Activated CD4-positive, alpha-beta T cell treated with anti-CD3 and anti-CD28 coated beads for 4 hours (primary cell): ENCODE measurements at regions not wholly inside any gene's neighbourhood (a gene's known extent, or its start where the extent isn't known, plus 50 kb on each side); places are given as distances from the start of the nearest gene placed in this dataset.
A peak's percentile ranks its signal among the peaks of the same experiment; 100 is the strongest.

Experiments used
- DNase-seq, 2 donors: peaks; one replicate each; pipeline ENCODE4 v3.0.0-alpha.2; 2020

DNA sequence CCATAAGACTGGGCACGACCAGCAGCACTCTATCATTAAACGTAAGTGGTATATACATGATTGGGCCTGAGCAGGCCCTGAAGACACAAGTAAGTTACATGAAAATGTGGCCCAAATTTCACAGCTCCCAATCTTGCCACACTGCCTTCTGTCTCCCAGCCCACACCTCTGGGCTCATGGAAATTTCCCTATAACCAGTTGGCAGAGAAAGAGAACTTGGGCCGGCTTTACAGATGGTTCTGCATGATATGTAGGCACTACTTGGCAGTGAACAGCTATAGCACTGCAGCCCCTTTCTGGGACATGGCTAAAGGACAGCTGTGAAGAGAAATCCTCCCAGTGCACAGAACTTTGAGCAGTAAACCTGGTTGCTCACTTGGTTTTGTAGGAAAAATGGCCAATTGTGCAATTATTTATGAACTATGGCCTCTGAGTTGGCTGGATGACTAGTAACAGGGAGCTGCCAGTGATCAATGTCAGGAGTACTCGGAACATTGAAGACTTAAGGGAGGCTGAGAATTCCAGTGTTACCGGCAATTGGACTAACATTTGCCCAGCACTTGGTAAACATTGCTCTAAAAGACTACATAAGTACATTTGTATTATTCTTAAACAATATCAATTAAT is 1006.6 kb upstream of the LRRN3 start:
- no peak for DNase-seq

DNA sequence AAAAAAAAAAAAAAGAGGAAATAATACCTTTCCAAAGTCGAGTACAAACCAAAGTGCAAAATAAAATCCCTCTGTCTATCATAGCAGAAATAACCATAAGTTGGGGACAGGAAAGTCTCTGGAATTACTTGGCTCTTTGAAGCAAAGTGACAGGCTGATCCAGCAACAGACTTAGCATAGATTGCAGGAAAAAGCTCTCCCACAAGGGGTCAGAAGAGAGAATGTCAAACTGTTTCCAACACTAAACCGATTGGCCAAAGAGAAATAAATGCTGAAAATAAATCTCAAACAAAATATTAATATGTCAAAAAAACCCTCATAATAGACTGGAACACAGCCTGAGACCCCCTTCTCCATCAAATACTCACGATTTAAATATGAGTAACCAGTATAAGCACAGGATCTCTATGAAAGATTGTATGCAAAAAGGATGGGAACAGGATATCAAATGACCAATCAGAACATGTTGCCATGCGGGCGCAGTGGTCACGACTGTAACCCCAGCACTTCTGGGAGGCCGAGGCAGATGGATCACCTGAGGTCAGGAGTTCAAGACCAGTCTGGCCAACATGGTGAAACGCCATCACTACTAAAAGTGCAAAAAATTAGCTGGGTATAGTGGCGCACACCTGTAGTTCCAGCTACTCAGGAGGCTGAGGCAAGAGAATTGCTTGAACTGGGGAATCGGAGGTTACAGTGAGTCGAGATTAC is 1000.7 kb upstream of the LRRN3 start:
- peak in 1 of 2 donors; percentile 4 for DNase-seq

DNA sequence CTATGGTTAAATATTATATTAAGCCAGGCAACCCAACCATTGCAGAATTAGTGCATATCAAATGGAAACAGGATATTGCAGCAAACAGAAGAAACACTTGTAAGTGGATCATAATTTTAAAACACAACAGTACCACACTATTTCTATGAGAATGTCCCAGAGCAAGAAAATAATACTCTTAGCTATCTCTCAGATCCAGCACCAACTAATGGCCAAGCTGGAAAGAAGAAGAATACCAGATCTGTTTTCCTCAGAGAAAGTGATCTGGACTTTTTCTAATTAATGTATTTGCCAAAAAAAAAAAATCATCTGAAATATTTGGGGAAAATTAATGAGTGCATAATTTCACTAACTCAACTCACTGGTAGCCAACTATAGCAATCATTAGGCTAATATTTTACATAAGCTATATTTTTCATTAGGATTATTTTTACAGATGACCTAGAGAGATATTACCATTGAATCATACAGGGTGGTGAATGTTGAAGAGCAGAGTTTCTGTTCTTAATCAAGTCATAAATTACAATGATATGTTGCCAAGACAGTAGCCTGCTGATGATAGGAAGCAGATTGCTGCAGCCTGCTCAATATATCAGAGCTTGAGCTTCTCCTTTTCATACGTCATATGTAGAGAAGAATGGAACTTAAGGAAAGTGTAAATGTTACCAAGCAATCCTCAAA is 995.4 kb upstream of the LRRN3 start:
- DNase-seq = no peak

DNA sequence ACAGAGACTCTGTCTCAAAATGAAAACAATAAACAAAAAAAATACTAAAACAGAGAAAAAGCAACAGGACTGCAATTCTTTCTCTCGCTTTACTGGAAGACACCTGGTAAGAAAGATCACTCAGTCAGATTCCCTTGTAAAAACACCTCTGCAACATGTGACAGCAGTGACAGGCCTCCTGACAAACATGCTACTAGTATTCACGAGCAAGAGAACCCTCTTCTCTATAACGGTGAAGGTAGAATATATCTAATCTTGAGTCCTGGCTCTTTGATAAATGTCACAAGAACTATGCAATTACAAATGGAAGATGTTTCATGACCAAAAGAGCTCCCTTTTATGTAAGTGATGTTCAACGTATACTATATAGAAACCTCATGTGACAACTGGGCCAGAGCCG is 986.7 kb upstream of the LRRN3 start:
- no peak for DNase-seq

DNA sequence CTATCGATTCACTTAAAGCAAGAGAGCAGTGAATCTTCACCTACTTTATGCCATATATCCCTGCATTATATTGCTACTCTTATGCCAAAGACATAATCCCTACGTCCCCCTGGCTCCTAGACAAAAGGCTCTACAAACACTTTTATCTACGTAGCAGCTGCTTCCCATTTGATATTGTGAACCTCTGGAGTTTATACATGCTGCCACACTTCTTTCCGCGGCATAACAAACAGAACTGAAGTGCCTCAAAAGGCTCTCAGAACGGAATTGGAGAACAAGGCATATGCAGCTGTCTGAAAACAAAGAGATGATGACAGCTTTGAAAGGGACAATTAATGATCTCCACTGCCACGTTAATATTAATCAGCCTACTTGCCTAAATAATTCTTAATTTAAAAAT is 985.6 kb upstream of the LRRN3 start:
- DNase-seq = no peak

DNA sequence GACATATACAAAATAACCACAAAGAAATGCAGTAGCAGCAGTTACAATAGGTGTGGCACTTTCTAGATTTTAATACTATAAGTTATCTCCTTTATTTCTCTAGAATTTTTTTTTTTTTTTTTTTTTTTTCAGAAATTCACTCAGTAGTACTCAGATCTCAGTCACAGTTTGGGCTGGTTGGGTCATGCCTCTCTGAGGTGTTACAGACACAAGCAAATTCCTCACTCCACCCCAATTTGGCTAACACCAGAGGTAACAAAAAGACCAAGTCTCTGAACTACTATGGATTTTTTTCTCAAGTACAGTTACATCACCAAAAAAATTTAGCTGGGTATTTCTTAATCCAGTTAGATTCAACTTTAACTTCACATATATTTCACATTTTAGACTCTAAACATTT is 985.1 kb upstream of the LRRN3 start:
- DNase-seq = no peak

DNA sequence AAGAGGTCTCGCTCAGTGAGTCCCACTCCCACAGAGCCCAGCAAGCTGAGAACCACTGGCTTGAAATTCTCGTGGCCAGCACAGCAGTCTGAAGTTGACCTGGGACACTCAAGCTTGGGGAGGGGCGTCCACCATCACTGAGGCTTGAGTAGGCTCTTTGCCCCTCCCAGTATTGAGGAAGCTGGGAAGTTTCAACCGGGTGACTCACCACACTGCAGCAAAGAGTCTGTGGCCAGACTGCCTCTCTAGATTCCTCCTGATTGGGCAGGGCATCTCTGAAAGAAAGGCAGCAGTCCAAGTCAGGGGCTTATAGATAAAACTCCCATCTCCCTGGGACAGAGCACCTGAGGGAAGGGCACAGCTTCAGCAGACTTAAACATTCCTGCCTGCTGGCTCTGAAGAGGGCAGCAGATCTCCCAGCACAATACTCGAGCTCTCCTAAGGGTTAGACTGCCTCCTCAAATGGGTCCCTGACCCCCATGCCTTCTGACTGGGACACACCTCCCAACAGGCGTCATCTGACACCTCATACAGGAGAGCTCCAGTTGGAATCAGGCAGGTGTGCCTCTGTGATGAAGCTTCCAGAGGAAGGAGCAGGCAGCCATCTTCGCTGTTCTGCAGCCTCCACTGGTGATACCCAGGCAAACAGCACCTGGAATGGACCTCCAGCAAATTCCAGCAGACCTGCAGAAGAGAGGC is 970.9 kb upstream of the LRRN3 start:
- DNase-seq = no peak

DNA sequence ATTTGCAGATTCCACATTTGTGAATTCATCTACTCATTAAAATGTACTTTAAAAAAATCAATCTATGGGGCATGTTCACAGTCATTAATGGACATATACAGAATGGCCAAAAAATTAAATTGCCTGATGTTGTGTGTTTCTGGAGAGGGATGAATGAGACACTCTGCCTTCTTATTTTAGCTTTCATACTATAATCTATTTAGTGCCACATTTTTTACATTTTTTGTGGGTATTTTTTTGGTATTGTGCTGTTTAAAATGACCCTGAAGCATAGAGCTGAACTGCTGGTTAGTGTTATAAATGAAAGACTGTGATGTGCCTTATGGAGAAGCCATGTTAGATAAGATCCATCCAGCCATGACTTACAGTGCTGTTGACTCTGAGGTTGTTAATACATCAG is 961.8 kb upstream of the LRRN3 start:
- DNase-seq = no peak

DNA sequence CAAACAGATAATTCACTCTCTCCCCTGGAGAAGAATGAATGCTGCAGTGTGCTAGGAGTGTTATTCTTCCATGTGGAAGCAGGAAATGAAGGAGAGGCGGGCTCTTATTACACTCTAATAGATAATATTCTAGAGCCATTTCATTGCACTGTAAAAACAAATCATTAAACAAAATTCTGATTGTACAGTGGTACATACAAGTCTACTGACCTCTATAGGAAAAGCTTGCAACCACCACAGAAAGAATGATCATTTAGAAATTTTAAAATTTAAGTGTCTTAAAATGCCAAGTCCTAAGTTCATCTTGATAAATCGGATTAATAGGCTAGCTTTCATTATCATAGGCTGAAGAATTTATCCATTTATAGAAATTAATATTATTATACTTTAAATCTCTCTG is 960.3 kb upstream of the LRRN3 start:
- DNase-seq = no peak

DNA sequence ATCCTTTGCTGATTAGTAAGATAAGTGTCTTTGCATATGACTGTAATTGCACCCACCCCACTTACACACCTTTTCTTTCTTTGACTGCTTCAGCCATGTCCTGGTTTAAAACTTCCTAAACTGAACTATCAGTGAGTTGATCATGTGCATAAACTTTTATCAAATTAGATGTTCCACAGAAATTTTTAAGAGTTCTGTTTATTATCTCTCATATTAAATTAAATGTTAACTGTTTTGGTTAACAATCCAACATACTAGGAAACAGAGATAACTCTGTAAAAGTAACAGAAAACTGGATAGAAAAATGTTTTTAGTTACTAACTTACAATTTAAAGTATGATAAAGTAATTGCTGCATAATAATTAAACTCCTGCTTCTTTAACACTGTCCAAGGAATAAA is 959.6 kb upstream of the LRRN3 start:
- DNase-seq = no peak

DNA sequence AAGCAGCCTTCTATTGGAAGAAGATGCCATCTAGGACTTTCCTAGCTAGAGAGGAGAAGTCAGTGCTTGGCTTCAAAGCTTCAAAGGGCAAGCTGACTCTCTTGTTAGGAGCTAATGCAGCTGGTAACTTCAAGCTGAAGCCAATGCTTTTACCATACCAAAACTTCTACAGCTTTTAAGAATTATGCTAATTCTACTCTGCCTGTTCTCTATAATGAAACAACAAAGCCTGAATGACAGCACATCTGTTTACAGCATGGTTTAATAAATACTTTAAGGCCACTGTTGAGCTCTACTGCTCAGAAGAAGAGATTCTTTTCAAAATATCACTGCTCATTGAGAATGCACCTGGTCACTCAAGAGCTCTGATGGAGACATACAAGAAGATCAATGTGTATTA is 951.9 kb upstream of the LRRN3 start:
- DNase-seq = no peak

DNA sequence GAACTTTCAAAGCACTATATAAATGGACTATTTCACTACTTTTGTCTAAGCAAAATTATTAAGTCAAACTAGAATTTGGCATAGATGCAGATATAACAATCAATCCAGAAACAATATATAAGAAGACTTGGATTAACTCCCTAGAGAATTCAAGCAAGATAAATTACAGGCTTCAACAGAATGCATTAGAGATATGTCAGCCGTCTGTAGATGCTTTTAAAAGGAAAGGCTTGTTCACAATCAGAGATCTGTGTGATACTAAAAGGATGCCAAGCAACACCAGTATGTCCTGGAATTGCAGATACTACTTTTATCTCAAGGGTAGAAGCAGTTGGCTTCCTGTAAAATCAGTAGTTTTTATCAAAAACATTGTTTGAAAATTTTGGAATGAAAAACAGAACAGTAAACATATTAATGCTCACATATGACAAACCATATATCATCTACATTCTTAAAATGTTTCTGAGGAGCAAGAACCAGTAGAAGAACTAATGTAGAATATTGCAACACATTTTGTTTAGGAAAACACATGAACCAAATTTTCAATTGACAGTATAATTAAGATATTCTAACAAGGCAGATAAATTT is 947.9 kb upstream of the LRRN3 start:
- no peak for DNase-seq

DNA sequence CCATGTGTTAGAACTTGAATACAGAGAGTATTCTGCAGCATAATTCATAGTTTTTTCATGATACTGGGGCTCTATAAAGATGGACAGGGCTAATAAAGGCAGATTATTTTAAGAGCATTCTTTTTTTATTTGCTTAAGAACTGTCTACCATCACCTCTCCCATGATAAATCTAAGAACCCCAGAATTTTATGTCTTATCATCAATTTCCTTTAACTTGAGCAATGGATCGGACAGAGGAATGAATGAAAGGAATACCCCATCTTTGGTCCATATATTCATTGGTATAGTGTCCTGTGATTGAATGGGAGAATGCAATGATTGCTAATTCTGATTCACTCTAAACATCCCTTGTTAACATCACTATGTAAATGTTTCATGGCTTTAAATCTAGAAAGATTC is 946.3 kb upstream of the LRRN3 start:
- no peak for DNase-seq

DNA sequence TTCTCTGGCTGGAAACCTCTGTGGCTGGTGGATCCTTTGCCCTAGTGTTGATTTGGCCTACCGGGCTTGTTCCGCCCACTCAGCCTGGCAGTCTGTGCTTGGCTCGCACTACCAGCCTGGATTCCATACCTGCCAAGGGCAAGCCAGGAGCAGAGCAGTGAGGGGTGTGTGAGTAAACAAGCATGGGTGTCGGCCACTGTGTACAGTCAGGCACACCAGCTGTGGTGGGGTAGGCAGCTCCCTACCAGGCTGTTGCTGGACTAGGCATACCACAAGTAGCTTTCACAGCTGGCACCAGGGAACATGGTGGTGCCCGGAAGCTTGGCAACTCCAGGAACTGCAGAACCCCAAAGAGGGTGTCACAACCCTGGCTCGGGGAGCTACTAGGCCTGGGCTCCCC is 942.9 kb upstream of the LRRN3 start:
- no peak for DNase-seq

DNA sequence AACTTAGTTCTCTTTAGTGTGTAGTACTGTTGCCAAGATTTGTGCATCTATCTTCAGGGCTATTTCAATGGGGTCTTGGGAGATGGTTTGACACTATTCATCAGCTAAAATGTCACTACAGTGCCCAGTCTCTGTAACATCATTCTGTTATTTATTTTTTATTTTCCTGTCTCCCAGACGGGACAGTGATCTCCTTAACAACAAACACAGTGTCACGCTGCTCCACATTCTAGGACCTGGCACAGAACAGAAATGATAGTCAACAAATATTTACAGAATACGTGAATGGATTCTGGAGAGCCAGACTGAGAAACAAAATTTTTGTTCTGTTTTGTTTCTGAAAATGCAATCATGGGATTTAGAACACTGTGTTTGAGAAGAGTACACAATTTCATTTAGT is 937.7 kb upstream of the LRRN3 start:
- no peak for DNase-seq

DNA sequence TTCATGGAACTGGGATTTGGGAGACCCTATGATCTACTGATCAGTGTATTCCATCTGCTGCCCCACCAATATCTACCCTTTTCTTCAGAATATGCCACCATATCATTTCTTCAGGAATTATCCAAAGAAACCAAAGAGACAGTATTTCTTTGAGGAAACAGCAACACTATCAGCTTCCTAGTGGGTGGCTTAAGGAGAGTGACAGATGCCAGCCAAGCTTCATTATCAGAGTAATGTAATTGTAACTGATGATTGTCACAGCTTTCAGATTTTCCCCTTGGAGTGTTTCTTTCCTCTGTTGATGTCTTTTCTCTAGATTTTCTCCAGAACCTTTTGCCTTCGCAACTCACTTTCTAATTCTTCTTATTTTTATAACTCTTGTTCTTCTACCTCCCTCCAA is 934.4 kb upstream of the LRRN3 start:
- DNase-seq = no peak

DNA sequence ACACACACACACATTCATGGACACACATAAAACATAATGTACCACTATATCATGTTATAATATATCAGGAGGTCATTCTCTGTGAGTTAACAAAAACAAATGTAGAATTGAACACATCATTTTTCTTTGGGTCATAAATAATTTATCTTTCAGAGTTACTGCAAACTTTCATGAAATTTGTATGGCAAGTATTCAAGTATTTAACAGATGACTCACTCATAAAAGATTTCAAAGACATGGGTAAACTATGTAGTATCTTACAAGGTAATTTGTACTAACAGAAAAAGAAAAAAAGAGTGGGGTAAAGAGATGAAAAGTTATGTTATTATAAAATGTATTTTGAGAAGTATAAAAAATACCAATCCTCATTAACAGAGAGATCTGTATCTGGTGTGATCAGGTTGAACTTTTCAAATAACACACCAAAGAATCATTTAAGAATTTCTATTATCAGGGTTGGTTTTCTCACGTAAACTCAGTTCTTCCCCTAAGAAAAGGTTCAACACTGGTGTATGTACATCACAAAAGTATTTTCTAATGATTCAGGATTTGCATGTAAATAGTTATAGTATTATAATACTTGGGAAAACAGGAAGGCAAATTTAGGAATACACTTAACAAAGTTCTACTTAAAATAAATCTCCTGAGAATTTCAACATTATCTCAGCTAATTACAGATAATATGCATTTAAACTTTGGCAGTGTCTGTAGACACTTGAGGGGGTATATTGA is 933.1 kb upstream of the LRRN3 start:
- no peak for DNase-seq

DNA sequence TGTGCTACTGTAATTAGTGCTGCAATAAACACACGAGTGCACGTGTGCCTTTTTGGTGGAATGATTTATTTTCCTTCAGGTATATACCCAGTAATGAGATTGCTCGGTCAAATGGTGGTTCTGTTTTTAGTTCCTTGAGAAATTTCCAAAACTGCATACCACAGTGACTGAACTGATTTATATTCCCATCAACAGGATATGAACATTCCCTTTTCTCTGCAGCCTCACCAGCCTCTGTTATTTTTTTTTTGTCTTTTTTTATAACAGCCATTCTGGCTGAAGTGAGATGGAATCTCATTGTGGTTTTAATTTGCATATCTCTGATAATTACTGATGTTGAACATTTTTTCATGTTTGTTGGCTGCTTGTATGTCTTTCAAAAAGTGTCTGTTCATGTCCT is 922.9 kb upstream of the LRRN3 start:
- no peak for DNase-seq

DNA sequence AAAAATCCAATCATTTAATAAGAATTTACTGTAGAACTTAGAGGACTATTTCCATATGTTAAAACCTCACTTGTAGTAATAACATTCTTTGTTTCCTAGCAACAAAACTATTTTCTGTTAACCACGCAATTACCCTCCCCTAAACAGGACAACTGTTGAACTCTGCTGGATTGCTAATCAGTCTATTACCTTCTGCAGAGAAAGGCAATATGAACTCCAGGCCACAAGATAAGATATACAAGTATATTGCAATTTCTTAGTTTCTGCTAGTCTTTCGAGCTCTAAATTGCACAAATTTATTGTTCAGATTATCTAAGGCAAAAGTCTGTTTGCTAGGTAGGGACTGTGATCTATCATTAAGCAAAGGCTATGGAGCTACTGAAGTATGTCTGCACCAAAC is 920.1 kb upstream of the LRRN3 start:
- no peak for DNase-seq

DNA sequence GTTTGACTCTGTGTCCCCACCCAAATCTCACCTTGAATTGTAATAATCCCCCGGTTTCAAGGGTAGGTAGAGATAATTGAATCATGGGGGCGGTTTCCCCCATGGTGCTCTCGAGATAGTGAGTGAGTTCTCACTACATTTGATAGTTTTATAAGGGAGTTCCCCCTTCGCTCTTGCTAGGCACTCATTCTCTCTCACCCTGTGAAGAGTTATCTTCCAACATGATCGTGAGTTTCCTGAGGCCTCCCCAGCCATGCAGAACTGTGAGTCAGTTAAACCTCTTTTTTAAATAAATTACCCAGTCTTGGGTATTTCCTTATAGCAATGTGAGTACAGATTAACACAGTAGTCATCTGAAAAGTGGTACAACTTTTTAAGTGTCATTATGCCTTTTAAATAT is 913.5 kb upstream of the LRRN3 start:
- DNase-seq = no peak

DNA sequence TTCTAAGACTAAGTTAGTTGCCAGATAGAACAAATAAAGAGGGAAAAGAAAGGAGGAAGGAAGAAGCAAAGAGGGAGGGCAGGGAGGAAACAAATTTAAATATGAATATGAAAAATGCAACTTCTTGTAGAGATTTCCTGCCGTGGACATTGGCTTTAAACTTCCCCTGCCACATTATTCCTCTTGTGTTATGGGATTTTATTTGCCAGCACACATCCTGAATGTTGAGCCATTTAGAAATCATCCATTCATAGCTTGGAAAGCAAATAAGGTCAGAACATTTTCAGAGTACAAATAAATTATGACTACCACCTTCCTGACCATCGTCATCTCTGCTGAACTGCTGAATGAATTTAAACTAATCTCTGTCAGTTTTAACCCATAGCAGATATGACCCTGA is 911.9 kb upstream of the LRRN3 start:
- DNase-seq = no peak

DNA sequence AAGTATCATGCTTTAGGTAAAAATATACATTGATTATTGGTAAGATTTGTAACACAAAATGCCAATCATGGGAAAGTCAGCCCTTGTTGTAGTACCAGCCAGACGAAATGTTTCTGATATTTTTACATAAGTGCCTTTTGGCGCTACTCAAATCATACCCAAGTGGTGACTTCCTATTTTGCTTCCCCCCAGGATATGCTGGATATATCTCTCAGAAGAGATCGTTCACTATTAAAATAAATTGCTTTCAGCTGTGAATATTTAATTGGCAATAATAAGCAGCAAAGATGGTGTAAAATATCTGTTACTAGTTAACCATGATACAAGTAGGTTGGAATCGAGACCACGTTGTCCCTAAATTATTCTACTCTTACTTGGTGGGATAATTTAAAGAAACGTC is 909.2 kb upstream of the LRRN3 start:
- no peak for DNase-seq

DNA sequence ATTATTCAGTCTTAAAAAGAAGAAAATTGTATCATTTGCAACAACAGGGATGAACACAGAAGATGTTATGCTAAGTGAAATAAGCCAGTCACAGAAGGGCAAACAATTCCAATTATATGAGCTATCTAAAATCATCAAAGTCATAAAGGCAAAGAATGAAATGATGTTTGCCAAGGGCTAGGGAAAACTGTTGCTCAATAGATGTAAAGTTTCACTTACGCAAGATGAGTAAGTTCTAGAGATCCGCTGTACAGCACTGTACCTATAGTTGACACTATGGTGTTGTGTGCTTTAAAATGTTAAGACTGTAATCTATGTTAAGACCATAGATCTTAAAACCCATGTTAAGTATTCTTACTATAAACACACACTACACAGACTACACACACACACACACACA is 904.6 kb upstream of the LRRN3 start:
- DNase-seq = no peak
